NK-92 treated with Interleukin-12 subunit alpha and Interleukin-12 subunit beta, amount 100 ng/mL, for 24 hours (cell line): ENCODE measurements at regions not wholly inside any gene's neighbourhood (a gene's known extent, or its start where the extent isn't known, plus 50 kb on each side); places are given as distances from the start of the nearest gene placed in this dataset.
A peak's percentile ranks its signal among the peaks of the same experiment; 100 is the strongest.
"Not testable (repeated sequence)": the region's sequence is repeated elsewhere in the genome, so short reads cannot be mapped to it uniquely, and the experiment has no call there.

Source experiments
- DNase-seq: peaks from one replicate; lab custom pipeline; 2025; lab: John Stamatoyannopoulos, UW

DNA sequence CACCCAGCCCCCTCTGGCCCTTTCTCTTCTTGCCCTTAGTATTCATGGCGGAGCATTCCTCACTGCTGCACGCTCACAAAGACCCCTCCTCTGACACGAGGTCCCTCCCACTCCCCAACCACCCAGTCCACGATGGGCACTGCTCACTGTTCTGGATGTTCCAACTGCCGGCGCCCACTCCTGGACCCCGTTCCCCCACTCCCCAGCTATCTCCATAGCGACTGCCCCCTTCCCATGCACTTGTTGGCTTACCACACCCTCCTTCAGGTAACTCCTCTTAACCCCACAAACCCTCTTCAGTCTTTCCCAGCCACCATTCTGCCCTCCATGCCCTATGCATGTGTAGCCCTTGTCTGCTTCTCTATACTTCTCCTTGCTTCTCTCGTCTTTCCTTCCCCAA, 961.5 kb upstream of the DEFB115 start:
- DNase-seq = not testable (repeated sequence)

DNA sequence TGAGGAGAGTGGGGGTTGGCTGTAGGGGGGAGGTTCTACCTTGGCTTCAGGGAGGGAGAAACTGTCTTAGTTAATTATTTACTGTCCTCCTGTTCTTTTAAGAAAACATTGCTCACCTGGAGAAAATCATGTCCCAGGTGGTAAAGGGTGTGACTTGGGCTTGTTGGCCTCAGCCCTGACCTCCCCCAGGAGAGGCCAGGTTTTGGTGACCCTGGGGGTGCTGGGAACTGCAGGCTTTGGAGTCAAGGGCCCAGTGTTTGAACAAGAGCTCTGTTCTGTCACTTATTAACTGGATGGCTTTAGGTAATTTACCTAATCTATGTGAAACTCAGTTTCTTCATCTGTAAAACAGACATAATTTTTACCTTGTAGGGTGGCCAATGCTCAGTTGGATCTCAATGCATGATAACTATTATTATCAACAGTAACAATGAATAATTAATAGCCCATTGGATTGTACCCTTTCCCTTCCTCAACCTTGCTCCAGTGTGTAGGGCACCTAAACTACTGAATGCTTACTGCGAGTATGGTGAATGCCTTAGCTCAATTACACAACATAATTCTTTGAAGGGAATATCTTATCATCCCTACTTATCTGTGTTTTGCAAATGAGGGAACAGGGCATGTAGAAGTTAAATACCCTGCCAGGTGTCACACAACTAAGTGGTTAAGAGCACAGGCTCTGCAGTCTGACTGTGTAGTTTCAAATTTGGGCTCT, 959.4 kb upstream of the DEFB115 start:
- DNase-seq = not testable (repeated sequence)

DNA sequence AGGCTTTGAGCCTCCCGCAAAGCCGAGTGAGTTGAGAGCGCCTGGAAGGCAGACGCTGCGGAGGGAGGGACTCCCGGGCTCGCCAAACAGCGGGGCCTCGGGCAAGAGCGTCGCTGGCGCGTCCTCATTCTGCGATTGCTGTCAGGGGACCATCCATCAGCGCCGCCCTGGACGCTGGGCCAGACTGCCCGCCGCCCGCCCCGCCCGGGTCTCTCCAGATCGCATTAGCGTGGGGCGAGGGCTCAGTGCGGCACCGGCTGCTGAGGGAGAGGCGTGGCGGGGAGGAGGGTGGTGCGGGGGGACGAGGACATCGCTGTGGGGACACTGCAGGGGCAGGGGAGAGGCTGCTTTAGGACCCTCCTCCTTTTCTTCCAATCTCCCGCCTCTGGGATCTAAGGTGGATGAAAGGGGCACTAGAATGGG, 957.2 kb upstream of the DEFB115 start:
- DNase-seq = not testable (repeated sequence)

DNA sequence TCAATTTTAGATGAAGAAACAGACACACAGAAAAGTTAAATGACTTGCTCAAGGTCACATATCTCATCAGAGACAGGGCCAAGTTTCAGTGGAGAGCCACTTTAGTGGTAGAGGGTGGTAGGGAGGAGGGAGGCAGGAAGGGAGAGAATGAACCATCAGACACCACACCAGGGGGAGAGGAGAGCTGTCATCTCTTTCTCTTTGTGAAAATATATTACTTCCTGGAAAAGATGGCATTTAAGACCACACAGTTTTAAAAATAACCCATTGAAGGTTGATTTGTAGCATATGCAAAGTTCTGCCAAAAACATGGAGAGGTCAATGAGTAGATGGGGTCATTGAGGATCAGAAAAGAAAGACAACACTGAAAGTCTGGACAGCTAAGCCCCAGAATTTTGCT, 954.7 kb upstream of the DEFB115 start:
- DNase-seq = not testable (repeated sequence)

DNA sequence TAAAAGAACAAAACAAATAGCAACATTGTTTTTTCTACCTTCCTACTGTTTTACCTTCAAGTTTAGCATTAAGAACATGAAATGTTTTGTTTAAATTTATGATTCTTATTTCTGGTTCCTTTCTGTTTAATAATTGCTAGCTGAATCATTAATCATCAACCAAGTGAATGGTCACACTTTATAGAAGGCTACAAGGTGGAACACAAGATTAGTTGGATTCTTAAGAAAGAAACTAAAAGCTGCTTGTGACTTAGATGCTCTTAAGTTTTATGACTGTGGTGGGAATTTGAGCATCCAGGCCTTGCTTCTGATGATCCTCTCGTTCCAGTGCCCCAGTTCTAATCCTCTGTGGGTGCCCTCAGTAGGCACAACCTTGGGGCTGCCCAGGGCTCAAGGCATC, 947.5 kb upstream of the DEFB115 start:
- not testable (repeated sequence) for DNase-seq

DNA sequence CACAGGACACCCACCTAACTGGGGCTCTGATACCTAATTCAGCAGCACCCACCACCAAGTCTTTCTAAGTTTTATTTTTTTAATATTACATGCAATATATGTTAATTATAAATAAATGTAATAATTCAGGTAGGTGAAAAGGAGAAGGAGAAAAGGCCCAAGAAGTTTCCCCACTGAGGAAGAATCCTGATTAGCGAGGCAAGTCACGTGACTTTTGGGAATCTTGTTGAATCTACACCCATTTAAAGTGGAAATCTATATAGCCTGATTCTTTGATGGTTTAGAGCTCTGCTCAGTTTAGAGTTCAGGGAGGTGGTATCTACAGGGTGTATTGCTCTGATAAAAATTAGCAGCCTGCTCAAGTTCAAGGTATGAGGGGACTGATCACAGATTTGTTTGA, 947.1 kb upstream of the DEFB115 start:
- DNase-seq = not testable (repeated sequence)

DNA sequence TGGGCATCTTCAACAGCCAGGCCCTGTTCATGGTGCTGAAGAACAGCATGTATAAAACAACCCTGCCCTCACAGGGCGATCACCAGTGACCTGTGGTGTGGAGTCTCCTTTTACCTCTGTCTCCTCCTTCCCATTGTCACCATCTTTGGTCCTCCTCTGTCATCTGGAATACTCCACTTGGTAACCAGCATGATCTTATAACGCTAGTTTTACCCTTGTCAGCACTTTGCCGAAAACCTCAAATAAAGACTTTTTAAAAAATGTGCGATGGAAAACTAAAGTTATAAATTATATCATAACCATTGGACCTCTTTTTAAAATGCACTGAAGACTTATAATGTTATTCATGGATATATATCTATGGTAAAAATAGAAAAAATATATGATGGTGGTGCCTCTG, 945.2 kb upstream of the DEFB115 start:
- DNase-seq = not testable (repeated sequence)

DNA sequence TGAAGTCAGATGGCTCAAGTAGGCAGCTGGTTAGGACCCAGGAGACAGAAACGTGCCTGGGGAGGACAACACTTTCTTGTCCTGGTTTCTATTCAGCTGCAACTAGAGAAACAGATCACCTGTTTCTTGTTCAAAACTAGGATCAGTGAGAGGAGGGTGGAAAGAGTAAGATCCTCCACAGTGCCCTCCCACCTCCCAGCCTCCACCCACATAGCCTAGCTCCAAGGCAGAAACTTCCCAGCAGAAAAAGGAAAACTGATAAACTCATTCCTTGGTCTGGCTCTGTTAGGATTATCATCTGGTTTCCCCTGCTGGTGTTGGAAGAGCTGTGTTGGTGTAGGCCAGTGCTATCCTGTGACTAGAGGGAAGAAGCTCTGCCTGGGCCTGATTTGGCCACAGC, 943.8 kb upstream of the DEFB115 start:
- not testable (repeated sequence) for DNase-seq

DNA sequence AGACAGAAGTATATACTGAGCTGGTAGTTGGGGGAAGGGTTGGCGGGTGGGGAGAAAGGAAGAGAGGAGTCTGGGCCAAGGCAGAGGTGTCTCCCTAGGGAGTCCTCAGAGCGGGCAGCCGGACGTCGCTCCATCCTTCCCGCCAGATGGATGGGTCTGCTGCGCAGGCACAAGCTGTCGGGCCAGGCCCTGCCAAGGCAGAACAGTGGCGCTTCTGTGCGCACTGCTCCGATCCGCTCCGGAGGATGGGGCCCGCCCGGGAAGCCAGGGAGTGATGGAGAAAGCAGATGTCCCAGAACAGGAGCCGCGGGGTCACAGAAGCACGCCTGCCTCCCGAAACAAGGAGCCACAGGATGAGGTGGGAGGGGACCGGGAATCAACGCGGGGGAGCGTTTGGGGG, 941.4 kb upstream of the DEFB115 start:
- not testable (repeated sequence) for DNase-seq

DNA sequence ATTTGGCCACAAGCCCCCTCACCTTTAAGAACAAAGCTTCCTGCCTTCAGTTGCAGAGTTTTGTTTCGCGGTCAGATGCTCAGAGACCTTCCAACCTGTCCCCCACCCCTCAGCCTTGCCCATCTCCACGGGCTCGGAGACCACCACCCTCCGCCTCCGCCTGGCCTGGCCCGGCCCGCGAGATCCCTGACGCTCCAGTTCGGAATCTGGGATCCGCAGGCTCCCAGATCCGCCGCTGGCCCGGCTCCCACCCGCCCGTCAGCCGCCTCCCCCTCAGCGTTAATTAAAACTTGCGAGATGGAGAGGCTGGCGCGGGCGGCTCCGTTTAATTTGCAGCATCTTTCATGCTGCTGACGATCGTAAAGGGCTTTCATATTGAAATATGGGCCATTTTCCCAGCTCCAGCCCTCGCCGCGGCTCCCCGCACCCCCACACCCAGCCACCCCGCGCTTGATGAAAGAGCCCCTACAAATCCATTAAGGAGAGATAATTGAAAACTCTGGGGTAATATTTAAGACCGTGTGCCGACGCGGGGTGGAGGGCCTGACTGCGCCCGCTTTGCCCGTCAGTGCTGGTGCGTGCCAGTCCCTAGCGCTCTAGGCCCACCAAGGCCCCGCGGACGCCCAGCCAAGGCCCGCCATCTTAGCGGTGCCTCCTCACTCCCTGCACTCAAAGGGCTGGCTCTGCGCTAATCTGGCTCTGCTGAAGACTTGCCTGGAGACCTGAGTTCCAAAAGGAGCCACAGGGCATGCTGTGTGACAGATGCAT, 940.7 kb upstream of the DEFB115 start:
- DNase-seq = not testable (repeated sequence)

DNA sequence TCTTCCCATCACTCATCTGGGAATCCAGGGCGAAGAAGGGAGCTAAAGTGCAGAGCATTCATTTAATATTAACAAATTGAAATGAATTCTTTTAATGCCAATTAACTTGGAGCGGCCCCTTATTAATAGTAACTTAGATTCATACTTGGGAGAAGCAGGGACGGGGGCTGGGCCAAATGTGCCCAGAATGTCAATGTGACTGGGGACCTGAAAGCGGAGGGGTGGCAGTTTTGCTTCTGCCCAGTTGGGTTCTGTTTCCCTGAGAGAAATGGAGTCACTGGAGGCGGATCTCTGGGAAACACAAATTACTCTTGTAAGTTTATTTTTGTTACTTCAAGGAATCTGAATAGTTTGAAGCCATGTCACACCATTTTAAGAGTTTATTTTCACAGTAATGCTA, 923.7 kb upstream of the DEFB115 start:
- DNase-seq = not testable (repeated sequence)

DNA sequence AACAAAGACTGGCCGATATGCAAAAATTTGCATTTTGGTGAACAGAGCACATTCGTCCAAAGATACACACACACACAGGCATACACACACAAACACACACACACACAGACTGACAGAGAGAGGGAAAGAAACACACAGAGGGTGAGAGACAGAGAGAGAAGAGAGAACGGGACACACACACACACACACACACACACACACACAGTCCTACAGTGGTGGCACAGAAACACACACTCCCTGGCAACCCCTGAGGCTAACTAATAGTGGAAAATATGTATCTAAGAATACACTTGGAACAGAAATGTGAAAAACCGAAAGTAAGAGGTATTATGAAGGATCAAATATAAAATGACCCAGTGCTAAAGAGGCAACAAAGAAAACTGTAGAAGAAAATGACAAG, 919.9 kb upstream of the DEFB115 start:
- DNase-seq = not testable (repeated sequence)

DNA sequence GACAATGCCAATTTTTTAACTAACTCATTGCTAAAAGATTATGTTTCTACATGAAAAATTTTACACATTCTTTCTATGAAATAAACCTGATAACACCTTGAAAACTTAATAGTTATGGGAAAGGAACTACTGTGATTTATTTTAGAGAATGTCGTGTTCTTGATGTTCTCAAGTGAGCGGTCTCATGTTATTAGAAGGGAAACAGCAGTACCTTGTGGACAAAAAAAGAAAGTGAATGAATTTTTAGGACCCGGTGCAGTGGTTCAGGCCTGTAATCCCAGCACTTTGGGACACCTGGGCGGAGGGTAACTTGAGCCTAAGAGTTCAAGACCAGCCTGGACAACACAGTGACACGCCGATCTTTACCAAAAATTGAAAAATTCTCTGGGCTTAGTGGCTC, 908.5 kb upstream of the DEFB115 start:
- not testable (repeated sequence) for DNase-seq

DNA sequence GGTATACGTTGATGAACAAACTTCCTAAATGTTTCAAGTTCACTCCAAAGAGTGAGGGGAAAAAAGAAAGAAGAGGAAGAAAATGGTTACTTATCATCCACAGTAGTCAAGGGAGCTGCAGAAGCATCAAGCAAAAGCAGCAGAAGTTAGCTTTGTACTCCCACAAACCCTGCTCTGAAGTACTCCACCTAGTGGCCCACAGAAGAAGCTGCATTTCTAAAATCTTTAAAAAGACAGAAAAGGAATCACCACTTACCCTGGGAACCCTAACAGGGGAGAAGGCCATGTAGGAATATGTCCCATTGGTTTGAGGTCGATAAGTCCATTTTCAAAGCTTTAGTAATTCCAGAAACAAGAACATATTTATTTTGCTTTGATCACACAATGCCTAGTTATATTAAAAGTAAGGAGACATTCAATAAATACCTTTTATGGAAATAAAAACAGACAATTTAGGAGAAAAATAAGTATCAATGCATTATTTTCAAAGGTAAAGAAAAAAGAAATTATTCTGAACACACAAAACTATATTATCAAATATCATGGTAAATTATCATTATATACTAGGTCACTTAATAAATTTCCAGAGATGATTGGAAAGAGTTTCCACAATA, 900.5 kb upstream of the DEFB115 start:
- not testable (repeated sequence) for DNase-seq

DNA sequence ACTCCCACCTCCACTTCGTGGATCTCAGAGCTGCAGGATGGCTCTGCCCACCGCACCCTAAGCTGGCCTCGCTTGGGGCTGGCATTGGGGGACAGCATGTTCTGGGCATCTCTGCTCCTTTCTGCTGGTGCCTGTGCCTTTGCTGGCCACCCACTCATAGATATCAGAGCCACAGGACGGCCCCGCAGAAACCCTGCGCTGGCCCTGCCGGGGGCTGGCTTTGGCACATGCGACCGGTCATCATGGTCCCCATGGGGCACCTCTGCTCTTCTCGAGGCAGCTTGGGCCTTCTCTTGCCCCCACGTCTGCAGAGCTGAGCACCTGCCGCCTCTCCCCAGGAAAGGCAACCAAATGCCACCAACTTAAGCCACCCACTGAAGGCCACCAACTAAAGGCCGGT, 895.7 kb upstream of the DEFB115 start:
- DNase-seq = not testable (repeated sequence)

DNA sequence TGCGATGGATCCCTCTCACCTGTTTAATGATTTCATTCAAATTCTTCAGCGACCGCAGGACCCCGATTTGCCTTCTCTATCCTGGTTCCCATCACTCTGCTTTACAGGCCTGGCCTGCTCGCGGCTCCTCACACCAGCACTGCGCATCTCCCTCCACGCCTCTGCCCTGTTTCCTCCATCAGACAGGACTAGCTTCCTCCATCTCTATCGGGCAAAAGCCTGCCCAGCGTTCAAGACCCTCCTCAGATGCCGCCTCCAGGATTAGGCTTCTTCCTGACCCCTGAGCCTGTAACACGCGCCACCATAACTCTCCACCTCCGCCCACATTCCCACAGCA, 881.1 kb upstream of the DEFB115 start:
- DNase-seq = not testable (repeated sequence)

DNA sequence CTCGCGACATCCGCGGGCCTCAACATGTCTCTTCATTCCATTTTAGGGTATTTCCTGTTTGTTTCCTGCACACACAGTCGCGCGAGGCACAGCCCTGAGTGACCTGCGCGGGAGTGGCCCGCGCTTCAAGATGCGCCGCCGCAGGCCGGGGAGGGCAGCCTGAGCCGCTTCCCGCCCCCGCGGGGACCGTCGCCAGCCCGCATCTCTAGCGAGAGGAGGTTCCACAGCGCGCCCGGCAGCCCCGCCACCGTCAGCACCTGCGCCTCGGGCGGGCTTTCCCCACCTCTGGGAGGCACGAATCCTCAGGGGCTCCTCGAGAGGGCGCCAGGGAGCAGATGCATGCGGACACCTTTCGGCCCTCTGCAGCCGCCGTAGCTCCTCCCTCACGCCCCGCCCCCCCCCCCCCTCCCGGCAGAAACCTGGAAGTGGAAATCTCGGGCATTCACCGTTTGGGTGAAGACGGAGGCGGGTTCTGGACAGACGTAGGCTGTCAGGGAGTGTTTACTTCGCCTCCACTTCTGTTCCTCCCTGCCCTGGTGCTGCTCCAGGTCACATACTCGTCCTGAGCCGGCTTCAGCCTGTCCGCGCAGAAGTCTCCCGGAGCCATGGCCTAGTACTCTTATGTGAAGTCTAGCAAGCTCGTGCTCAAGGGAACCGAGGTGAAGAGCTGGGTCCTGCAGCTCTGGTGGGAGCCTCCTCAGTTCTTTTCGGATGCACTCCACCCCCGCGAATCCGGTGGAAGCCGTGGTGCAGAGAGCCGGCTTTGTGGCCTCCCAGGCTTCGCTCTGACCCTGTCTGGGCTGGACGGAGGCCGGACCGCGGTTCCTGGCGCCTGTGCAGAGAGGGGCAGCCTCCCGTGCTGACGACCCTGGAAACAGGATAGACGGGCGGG, 880.5 kb upstream of the DEFB115 start:
- DNase-seq = peak; percentile 83

DNA sequence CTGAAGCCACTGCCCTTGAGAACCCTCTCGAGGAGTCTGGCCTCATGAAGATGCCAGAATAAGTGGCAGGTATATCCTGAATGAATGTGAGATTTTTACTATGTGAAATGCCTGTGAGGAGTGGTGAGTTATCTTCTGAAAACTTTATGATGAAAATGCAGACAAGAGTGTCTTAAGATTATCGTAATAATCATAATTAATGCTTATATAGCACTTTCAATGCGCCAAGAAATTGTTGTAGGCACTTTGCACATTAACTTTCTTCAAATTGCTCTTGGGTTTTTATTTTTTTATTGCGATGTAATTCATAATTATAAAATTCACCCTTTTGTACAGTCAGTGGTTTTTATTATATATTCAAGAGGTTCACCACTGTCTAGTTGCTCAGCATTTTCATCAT, 879.1 kb upstream of the DEFB115 start:
- not testable (repeated sequence) for DNase-seq

DNA sequence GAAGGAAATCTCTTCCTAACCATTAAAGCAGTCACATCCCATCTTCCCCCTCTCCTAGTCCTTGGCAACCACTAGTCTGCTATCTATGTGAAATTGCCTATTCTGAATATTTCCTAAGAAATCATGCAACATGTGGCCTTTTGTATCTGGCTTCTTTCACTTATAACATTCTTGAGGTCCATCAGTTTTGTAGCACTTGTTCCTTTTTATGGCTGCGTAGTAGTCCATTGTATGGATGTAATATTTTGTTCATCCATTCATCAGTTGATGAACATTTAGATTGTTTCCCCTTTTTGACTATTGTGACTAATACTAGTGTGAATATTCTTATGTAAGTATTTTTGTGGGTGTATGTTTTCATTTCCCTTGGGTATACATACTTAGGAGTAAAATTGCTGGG, 878.7 kb upstream of the DEFB115 start:
- not testable (repeated sequence) for DNase-seq

DNA sequence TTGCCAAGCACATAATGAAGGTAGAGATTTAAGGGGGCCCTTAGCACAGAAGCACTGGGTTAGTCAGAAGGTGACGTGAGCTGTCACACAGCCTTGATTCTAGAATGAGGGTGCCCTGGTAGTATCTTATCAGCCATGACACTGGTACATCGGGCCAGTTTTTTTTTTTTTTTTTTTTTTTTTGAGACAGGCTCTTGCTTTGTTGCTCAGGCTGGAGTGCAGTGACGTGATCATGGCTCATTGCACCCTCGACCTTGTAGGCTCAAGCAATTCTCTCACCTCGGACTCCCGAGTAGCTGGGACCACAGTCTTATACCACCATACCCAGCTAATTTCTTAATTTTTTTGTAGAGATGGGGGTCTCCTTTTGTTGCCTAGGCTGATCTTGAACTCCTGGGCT, 872.6 kb upstream of the DEFB115 start:
- DNase-seq = not testable (repeated sequence)

DNA sequence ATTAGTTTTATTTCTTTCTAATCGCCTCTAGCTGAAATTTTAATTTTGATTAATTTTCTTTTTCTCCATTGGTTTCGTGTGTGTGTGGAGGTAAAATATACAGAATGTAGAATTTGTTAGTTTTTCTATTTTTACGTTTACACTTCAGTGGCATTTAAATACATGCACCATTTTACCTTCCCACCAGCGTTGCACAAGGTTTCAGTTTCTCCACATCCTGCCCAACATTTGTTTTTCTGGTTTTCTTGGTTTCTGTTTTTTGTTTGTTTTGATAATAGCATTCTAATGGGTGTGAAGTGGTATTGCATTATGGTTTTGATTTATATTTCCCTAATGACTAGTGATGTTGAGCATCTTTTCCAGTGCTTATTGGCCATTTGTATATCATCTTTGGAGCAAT, 871.4 kb upstream of the DEFB115 start:
- peak; percentile 8 for DNase-seq

DNA sequence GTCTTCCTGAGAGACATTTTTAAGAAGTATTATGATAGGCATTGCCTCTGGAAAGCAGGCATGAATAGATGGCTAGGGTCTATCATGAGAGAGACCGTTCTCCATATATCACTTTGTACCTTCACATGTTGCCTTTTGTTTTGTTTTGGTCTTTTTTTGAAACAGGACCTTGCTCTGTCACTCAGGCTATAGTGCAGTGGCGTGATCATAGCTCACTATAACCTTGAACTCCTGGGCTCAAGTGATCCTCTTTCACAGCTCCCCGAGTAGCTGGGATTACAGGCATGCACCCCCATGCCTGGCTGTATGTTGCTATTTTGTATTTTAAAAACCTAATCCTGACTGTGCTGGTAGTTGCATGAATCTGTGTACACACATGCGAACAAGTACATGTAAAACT, 869.6 kb upstream of the DEFB115 start:
- not testable (repeated sequence) for DNase-seq
